Esophagus squamous epithelium (tissue), 4 donors: ENCODE measurements at regions not wholly inside any gene's neighbourhood (a gene's known extent, or its start where the extent isn't known, plus 50 kb on each side); places are given as distances from the start of the nearest gene placed in this dataset.

Experiments
- POLR2A ChIP-seq, 4 donors: fragments of 450-650 bp; IDR thresholded peaks; one replicate each; pipeline ENCODE4 v1.6.1; 2017; ENCODE audit warnings: antibody characterized with exemption in 4 of 4, mild to moderate bottlenecking in 4 of 4, moderate library complexity in 3 of 4
- TF ChIP-seq, protein P1 (sequence below), 6 experiments: fragments of 450-650 bp in 4 of 6; fragments of 200-600 bp in 2 of 6; sonication (generic) in 2 of 6; IDR thresholded peaks; one replicate each; pipeline ENCODE4 v1.5.1; 2016 to 2019; ENCODE audit warnings: antibody characterized with exemption in 6 of 6, mild to moderate bottlenecking in 4 of 6, moderate library complexity in 4 of 6

DNA sequence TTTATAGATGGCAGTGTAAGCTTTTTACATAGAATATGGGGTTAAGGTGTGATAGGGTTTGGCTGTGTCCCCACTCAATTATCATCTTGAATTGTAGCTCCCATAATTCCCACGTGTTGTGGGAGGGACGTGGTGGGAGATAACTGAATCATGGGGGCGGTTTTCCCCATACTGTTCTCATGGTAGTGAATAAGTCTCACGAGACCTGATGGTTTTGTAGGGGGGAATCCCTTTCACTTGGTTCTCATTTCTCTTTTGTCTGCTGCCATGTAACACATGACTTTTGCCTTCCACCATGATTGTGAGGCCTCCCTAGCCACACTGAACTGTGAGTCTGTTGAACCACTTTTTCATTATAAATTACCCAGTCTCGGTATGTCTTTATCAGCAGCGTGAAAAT, 290.3 kb upstream of the B3GALT2 start:
- TF ChIP-seq, protein P1, sequence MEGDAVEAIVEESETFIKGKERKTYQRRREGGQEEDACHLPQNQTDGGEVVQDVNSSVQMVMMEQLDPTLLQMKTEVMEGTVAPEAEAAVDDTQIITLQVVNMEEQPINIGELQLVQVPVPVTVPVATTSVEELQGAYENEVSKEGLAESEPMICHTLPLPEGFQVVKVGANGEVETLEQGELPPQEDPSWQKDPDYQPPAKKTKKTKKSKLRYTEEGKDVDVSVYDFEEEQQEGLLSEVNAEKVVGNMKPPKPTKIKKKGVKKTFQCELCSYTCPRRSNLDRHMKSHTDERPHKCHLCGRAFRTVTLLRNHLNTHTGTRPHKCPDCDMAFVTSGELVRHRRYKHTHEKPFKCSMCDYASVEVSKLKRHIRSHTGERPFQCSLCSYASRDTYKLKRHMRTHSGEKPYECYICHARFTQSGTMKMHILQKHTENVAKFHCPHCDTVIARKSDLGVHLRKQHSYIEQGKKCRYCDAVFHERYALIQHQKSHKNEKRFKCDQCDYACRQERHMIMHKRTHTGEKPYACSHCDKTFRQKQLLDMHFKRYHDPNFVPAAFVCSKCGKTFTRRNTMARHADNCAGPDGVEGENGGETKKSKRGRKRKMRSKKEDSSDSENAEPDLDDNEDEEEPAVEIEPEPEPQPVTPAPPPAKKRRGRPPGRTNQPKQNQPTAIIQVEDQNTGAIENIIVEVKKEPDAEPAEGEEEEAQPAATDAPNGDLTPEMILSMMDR (IDR thresholded peaks at IDR 0.05), result no peak
- TF ChIP-seq POLR2A (IDR thresholded peaks at IDR 0.05), result no peak
